ENCODE measurements at regions not wholly inside any gene's neighbourhood (a gene's known extent, or its start where the extent isn't known, plus 50 kb on each side); places are given as distances from the start of the nearest gene placed in this dataset.

- TF ChIP-seq, protein P1, sequence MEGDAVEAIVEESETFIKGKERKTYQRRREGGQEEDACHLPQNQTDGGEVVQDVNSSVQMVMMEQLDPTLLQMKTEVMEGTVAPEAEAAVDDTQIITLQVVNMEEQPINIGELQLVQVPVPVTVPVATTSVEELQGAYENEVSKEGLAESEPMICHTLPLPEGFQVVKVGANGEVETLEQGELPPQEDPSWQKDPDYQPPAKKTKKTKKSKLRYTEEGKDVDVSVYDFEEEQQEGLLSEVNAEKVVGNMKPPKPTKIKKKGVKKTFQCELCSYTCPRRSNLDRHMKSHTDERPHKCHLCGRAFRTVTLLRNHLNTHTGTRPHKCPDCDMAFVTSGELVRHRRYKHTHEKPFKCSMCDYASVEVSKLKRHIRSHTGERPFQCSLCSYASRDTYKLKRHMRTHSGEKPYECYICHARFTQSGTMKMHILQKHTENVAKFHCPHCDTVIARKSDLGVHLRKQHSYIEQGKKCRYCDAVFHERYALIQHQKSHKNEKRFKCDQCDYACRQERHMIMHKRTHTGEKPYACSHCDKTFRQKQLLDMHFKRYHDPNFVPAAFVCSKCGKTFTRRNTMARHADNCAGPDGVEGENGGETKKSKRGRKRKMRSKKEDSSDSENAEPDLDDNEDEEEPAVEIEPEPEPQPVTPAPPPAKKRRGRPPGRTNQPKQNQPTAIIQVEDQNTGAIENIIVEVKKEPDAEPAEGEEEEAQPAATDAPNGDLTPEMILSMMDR (IDR thresholded peaks at IDR 0.05; ENCODE audit: low read depth, low read length, poor library complexity, severe bottlenecking) = no peak
- no peak for TF ChIP-seq EZH2phosphoT487 (IDR thresholded peaks at IDR 0.05; ENCODE audit: borderline replicate concordance, low read length)
Observed at GRCh38 chr5:30921388-30921787, 272.1 kb upstream of the CDH6 start.
